ENCODE measurements at regions not wholly inside any gene's neighbourhood (a gene's known extent, or its start where the extent isn't known, plus 50 kb on each side); places are given as distances from the start of the nearest gene placed in this dataset.

DNA sequence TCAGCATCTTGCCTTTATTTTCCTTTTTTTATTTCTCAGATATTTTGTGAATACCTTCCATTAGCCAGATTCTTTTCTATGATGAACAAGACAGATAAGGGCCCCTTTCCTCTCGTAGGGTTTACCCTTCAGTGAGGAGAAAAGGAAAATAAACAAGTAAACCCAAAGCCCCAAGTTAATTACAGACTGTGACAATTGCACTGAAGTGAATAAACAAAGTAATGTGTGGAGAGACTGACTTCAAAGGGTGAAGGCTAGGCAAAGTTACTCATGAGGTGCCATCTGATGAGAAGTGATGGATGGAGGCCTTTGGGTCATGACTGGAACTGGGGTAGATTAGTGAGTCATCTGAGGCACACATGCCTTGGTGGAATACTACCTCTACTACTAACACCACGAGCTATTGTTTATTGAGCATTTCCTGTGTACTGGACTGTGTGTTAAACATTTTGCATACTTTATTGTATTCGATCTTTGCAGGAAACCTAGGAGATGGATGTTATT, 143.4 kb upstream of the PRICKLE1 start:
- no peaks in the 10 kb centered on the region for H4K20me1 ChIP-seq (replicated peaks; ENCODE audit: control insufficient read depth, extremely low read depth, insufficient read depth, low read length)
- no peaks in the 10 kb centered on the region for H3K27me3 ChIP-seq (ENCODE audit: control insufficient read depth in 2 of 2, insufficient read depth in 2 of 2, low read length in 2 of 2)
- H3K4me1 ChIP-seq (ENCODE audit: control insufficient read depth, extremely low read depth, insufficient read depth, low read length): no peaks in the 10 kb centered on the region
- H3K27ac ChIP-seq (ENCODE audit: insufficient read depth, low read depth, low read length): no peak overlapping the region
- CTCF ChIA-PET: no interaction called here
- H3K36me3 ChIP-seq (ENCODE audit: control insufficient read depth in 2 of 2, extremely low read depth in 1 of 2, insufficient read depth in 2 of 2, low read length in 2 of 2): no peaks in the 10 kb centered on the region
- no peak overlapping the region for H3K9ac ChIP-seq (replicated peaks; ENCODE audit: extremely low read depth, insufficient read depth, low read length)
- H3K9me1 ChIP-seq (replicated peaks; ENCODE audit: control insufficient read depth, extremely low read depth, insufficient read depth, low read length): no peaks in the 10 kb centered on the region
- intact Hi-C loops (cut with micrococcal nuclease) (no loop called here), dilution Hi-C loops (cut with MboI; ENCODE audit: extremely low pct_ligation_motif_present, low sequenced_read_pairs) (no loop called here)
- TF ChIP-seq EZH2 (IDR thresholded peaks at IDR 0.05; ENCODE audit: borderline replicate concordance, low read depth, low read length, severe bottlenecking) (no peak), MYC (IDR thresholded peaks at IDR 0.05; ENCODE audit: low read depth, low read length) (no peak), FOS (IDR thresholded peaks at IDR 0.05; ENCODE audit: borderline replicate concordance, insufficient read depth, low read length) (no peak), POLR2A (IDR thresholded peaks at IDR 0.05; ENCODE audit: low read depth, low read length) (no peak), JUN (IDR thresholded peaks at IDR 0.05; ENCODE audit: borderline replicate concordance, insufficient read depth, insufficient read length, low read depth) (no peak), GATA2 (IDR thresholded peaks at IDR 0.05; ENCODE audit: insufficient read depth, insufficient read length, low read depth, low read length) (no peak), POLR2AphosphoS5 (IDR thresholded peaks at IDR 0.05; ENCODE audit: insufficient read depth, low read depth, low read length) (no peak)
- TF ChIP-seq, protein P1, sequence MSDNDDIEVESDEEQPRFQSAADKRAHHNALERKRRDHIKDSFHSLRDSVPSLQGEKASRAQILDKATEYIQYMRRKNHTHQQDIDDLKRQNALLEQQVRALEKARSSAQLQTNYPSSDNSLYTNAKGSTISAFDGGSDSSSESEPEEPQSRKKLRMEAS (IDR thresholded peaks at IDR 0.05; ENCODE audit: insufficient read depth, insufficient read length): no peak
- TF ChIP-seq, protein P2, sequence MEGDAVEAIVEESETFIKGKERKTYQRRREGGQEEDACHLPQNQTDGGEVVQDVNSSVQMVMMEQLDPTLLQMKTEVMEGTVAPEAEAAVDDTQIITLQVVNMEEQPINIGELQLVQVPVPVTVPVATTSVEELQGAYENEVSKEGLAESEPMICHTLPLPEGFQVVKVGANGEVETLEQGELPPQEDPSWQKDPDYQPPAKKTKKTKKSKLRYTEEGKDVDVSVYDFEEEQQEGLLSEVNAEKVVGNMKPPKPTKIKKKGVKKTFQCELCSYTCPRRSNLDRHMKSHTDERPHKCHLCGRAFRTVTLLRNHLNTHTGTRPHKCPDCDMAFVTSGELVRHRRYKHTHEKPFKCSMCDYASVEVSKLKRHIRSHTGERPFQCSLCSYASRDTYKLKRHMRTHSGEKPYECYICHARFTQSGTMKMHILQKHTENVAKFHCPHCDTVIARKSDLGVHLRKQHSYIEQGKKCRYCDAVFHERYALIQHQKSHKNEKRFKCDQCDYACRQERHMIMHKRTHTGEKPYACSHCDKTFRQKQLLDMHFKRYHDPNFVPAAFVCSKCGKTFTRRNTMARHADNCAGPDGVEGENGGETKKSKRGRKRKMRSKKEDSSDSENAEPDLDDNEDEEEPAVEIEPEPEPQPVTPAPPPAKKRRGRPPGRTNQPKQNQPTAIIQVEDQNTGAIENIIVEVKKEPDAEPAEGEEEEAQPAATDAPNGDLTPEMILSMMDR (IDR thresholded peaks at IDR 0.05; ENCODE audit: extremely low read depth in 1 of 2, insufficient read depth in 1 of 2, low read depth in 1 of 2, low read length in 2 of 2): no peak
- no peak overlapping the region for H2AFZ ChIP-seq (ENCODE audit: low read depth, low read length)
- no peak overlapping the region for H3K4me3 ChIP-seq (replicated peaks in 1 of 3; ENCODE audit: insufficient read depth in 1 of 3, low read depth in 1 of 3, low read length in 3 of 3)
- BruUV-seq (replicated peaks): no TSS peak
- no peak for DNase-seq (ENCODE audit: low read depth, low spot score)
- no peak for FAIRE-seq
- POLR2A ChIA-PET: no interaction called here
- H3K4me2 ChIP-seq (ENCODE audit: insufficient read depth, low read length): no peak overlapping the region
- no peaks in the 10 kb centered on the region for H3K79me2 ChIP-seq (ENCODE audit: control insufficient read depth, insufficient read depth, low read length)
- no peaks in the 10 kb centered on the region for H3K9me3 ChIP-seq (replicated peaks; ENCODE audit: control insufficient read depth, insufficient read depth, low read length)

All from endothelial cell of umbilical vein (primary cell).